ENCODE measurements at regions not wholly inside any gene's neighbourhood (a gene's known extent, or its start where the extent isn't known, plus 50 kb on each side); places are given as distances from the start of the nearest gene placed in this dataset.

DNA sequence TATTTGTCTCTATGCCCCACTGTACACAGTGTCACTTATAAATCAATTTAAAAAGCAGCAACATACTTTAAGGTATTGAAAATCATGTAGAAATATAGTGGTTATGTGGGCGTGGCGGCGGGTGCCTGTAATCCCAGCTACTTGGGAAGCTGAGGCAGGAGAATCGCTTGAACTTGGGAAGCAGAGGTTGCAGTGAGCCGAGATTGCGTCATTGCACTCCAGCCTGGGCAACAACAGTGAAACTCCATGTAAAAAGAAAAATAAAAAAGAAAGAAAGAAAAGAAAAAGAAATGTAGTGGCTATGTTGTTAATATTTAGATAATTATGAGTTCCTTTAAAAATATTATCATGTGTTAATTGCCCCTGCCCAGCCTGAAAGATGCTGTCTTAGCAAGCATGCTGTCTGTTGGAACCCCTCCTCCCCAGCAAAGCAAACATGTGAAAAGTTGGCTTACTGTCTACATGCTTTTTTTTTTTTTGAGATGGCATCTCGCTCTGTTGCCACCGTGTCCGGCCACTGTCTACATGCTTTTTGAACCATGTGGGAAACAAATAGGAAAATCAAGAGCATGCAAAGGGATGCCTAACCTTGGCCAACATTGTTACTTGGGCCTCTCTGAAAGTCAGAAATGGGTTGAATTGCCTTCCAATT lies 151.4 kb upstream of the TSHZ2 start:
- DNase-seq (ENCODE audit: low read depth): no peak

DNA sequence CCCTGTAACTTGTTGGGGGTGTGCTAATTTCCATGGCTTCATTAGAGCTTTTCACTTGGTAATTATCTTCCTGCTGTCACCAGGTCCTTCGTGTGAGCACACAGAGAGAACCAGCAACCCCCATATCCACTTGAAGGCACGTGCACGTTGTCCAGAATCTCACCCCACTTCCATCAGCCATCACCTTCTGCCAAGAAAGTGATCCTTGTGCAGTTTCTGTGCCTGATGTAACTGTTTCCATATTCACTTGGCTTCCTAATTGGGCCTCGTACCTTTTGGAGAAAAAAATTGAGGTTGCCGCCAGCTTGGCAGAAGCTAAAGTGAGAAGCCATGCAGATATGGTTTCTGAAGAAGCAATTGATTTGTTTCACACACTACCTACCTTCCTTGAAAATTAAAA lies 153.7 kb upstream of the TSHZ2 start:
- DNase-seq (ENCODE audit: low read depth): no peak

- no peak for DNase-seq (ENCODE audit: low read depth)
These were observed 154.2 kb upstream of the TSHZ2 start for GRCh38 chr20:52817981-52818380.

DNA sequence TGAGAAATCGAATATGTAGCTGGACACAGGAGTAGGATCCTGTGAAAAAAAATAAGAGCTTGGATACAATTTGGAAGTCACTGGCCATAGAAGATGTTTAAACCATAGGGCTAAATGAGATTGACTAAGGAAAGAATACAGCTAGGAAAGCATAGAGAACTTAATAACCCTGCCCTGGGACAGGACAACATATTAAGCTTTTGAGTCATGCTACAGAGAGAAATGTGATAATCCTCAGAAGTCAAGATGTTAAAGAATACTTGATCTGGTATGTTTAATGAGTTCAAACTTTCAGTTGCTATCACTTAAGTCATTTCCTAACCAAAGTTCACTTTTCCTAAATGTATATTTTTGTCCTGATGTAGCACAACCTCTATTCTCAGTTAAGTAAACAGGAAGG lies 154.6 kb upstream of the TSHZ2 start:
- DNase-seq (ENCODE audit: low read depth): no peak

DNA sequence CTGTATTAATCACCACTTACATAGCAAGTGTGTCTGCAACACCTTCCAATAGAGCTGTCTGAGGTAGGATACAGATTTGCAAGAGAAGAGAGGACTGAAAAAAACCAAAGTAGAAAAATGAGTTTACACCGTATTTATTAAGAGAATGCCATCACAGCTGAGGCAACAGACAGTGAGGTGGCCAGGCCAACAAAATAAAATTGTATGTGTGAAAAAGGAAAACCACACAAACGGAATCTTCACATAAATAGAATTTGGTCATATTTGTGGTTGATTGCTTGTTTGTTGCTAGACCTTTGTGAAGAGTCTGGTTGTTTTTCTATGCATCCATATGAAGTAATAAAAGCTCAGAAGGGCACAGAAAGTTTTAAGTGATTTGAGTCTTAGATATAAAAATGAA lies 157.8 kb upstream of the TSHZ2 start:
- DNase-seq (ENCODE audit: low read depth): no peak

GRCh38 chr20:52812231-52812847 lies 159.8 kb upstream of the TSHZ2 start:
- DNase-seq (ENCODE audit: low read depth): no peak

- DNase-seq (ENCODE audit: low read depth): no peak
These were observed 163.2 kb upstream of the TSHZ2 start for GRCh38 chr20:52809003-52809402.

DNA sequence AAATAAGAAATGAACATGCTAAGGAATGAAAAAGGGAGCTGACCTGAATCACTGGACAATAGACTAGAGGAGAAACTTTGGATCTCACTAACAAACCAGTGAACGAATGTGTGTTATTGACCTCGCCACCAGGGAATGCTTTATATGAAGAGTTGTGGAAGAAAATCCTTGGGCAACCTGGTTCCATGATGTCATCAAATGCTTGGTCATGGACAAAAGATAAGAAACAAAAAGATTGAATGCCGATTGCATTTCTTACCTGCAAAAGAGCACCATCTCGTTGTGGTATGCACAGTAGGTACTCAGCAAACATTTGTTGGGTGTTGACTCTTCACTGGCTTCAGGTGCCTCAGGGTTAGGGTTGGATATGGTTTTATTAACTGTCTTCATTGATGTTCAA lies 165.2 kb upstream of the TSHZ2 start:
- no peak for DNase-seq (ENCODE audit: low read depth)

DNA sequence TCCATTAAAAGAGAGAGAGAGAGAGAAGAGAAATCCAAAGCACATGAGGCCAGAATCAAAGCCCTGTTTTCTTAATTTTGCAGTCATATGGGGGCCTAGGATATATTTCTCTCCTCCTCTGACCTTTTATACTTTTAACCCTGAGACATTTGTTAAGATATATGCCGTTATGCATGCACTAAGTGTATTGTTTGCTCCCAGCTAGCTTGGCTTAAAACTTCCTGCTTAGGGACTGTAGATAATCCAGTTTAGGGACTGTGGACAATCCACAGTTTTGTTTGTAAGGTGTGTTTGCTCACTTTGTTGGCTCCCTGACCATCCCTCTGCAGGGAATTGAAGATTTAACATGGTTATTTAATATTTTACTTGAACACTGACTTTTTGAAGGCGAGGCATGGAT lies 166.3 kb upstream of the TSHZ2 start:
- no peak for DNase-seq (ENCODE audit: low read depth)

DNA sequence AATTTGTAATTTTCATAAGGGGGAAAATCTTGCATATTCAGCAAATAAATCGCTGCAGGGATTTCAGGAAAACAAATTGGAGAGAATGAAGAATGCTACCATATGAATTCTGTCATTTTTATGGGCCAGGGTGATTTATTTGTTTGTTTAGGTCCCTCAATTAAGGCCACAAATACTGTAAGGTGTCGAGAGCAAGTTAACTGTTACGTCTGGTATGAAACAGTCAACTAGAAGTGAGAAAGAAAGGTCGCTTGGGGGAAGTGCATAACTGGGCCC lies 166.9 kb upstream of the TSHZ2 start:
- DNase-seq (ENCODE audit: low read depth): no peak

DNA sequence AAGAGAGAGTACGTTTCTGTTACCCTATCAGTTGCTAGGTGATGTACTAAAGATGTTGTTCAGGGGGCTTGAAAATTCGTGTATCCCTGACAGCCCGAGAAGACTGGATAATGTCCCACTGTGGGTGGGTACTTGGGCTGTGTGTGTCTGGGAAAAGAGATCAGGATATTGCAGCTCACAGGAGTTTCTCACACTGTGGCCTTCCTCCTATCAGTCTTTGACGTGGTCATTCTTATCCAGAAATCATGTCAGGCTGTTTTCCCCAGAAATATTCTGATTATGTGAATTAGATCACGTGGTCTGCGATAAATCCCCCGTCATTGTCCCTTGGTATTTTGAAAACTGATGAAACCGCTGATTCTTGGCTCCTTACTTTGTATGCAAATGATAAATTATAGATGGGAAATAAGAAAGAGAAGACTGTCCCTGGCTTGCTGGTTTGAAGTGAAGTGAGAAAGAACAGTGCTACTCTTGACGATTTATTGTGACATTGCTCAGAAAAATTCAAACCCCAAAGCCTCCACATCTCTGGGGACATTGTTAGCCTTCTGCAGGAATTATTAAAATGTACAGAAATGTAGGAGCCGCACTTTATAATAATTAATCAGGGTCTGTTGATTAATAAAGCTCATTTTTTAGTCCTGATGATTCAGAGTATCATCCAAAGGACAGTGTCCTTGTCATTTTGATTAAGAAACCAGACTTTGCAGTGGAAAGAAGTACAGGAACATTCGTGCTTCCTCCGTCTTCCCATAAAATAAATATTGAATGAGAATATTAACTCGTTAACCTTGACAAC lies 167.5 kb upstream of the TSHZ2 start:
- DNase-seq (ENCODE audit: low read depth): no peak

DNA sequence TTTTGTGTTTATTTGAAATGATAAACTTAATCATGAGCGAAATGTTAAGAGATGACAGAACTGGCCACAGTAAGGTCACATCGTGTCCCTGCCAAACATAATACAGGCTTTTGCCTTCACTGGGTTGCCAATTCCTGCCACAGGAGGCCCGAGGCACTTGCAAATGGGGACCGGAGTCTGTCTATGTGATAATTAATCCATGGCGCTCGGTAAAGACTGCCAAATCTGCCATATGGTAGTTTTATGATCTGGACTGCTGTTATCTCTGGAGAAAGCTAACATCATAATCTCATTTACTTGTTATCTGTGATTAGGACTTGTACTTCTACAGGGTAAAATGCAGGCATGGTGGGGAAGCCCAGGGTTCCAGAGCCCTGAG lies 170.5 kb upstream of the TSHZ2 start:
- no peak for DNase-seq (ENCODE audit: low read depth)

- DNase-seq (ENCODE audit: low read depth): no peak
These were observed 171.2 kb upstream of the TSHZ2 start for GRCh38 chr20:52800734-52801627.

GRCh38 chr20:52799130-52799529 lies 173.0 kb upstream of the TSHZ2 start:
- no peak for DNase-seq (ENCODE audit: low read depth)

DNA sequence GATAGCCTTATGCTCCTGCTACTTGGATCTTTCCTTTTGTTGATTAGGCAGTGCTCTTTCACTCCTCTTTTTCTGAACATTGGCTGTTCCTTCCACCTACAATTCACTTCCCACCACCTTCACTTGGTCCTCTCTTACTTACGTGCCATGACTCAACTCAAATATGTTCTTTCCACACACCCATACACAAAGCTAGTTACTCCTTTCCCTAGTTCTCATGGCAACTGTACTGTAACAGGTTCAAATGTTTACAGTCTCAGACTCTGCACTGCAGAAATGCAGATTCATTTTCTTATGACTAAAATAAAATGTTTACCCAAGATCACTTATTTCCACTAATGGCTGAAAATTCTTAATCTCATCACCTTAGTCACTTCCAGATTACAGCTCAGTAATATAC lies 174.0 kb upstream of the TSHZ2 start:
- DNase-seq (ENCODE audit: low read depth): no peak

DNA sequence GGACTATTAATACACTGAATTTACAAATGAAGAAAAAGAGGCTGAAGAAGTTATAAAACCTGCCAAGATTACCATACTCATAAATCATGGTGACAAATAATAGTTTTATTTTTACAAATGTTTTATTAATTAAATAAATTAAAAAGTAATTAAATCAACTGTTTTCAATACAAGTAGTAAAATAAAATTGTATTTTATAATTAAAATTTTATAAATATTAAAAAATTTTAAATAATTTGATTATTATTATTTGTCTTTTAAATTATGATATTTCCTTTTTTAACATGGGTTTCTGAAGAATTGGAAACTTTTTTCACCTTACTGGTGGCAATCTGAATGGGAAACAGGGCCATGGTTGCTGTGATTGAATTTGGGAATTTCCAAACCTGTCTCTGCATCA lies 177.3 kb upstream of the TSHZ2 start:
- no peak for DNase-seq (ENCODE audit: low read depth)

GRCh38 chr20:52793339-52793963 lies 178.7 kb upstream of the TSHZ2 start:
- DNase-seq (ENCODE audit: low read depth): no peak

GRCh38 chr20:52791091-52791490 lies 181.1 kb upstream of the TSHZ2 start:
- DNase-seq (ENCODE audit: low read depth): no peak

DNA sequence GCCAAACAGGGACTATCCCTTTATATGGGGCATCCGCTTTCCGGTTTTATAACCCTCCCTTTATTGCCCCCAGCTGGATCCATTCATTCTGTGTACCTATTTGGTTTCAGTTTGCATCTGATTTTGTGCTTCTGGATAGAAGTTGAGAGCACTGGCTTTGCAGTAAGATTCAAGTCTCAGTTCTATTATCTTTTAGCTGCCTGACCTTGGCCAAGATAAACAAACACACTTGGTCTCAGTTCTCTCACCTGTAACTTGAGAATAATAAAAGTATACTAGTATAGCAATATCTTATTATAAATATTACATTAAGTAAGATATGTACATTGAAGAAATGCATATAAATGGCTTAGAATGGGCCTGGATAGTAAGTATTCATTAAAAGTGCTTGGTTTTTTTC lies 182.4 kb upstream of the TSHZ2 start:
- DNase-seq (ENCODE audit: low read depth): no peak

- DNase-seq (ENCODE audit: low read depth): no peak
These were observed 184.2 kb upstream of the TSHZ2 start for GRCh38 chr20:52787962-52788361.

- no peak for DNase-seq (ENCODE audit: low read depth)
These were observed 184.9 kb upstream of the TSHZ2 start for GRCh38 chr20:52787216-52787615.

DNA sequence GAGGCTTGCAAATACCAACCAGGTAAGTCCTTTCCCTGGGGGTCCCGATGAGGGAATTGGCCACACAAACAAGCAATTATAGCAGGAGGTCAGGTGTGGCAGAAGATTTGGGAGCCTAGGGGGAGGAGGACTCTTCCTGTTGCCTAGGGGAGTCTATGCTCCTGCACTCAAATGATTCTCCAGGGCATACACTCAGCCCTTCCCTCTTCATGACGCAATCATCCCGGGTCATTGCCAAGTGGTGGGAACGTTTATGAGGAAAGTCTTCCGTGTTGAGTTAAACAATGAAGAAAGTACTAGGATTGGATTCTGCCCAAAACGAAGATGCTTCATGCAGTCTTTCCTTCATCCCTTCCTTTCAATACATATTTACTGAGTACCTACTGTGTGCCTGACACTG lies 186.5 kb upstream of the TSHZ2 start:
- DNase-seq (ENCODE audit: low read depth): no peak

All from T-helper 22 cell (primary cell).